HFF-Myc (cell line): ENCODE measurements at regions not wholly inside any gene's neighbourhood (a gene's known extent, or its start where the extent isn't known, plus 50 kb on each side); places are given as distances from the start of the nearest gene placed in this dataset.
"Not testable (repeated sequence)": the region's sequence is repeated elsewhere in the genome, so short reads cannot be mapped to it uniquely, and the experiment has no call there.

Experiments
- DNase-seq: peaks from one replicate; pipeline ENCODE4 v3.0.0-alpha.2; 2011; ENCODE audit warnings: low read depth; ENCODE audit errors: extremely low read depth
- H3K4me3 ChIP-seq: replicated peaks from 2 replicates; pipeline ENCODE4 v1.5.1; 2011; ENCODE audit warnings: low read depth, mild to moderate bottlenecking, control low read depth, low read length
- CTCF ChIP-seq: IDR thresholded peaks from 2 replicates; pipeline ENCODE4 v1.5.1; 2012; ENCODE audit warnings: mild to moderate bottlenecking, low read depth, low read length, control low read depth; ENCODE audit errors: missing control alignments

DNA sequence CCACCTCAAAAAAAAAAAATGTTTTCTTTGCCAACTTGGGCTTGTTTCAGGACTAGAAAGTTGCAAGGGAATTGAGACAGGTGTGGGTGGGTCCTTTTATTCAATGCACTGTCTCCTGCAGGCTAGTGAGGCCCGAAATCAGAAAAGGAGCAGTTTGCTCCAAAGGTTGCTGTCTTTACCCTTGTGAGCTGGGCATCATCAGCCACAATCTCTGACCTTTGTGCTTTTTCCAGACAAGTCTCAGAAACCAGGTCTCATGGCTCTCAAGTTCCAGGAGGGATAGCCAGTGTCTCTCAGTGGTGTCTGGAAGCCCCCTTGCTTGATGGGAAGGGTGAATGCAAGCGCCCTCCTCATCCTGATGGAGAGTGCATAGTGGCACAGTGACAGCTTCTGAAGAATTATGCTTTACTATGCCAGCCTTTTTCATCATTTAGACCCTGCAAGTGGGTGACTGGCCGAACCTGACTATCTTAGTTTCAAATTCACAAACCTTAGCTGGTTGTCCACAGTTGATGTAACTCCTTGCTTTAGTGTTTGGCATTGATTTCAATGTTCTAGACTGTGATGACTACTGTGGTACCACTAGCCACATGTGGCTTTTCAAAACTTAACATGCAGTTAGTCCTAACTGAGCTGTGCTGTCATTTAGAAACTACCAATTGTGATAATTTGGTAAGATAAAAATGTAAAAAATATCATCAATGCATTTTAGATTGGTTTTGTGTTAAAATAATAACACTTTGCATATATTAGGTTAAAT lies 468.6 kb downstream of the GADD45G start:
- H3K4me3 ChIP-seq: no peak overlapping the region
- DNase-seq: no peak
- TF ChIP-seq CTCF: no peak

DNA sequence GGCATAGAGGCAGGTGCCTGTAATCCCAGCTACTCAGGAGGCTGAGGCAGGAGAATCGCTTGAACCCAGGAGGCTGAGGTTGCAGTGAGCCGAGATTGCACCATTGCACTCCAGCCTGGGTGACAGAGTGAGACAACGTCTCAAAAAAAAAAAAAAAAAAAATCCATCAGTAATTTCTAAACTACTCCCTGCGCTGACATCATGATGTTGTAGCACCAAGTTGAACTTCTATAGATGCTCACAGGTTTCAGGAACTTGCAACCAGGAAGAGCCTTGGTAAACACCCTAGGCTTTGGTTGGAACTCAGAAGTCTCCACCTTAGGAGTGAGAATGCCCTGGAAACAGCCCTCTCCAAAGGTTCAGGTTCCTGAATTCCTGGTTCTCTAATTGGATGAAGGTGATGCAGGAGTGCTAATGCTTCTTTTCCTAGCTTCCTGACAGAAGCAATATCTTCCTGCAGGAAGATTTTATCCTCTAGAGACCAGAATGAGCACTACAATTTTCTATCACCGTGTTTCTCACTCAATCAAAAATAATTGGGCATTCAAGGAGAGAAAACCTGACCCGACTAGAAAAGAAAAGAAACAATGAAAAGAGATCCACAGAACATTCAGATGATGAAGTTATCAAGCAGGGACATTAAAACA lies 469.6 kb downstream of the GADD45G start:
- DNase-seq: no peak
- no peak for TF ChIP-seq CTCF
- H3K4me3 ChIP-seq: no peak overlapping the region

- not testable (repeated sequence) for H3K4me3 ChIP-seq, DNase-seq
Measured at GRCh38 chr9:90077598-90077997, 472.8 kb downstream of the GADD45G start.

- TF ChIP-seq CTCF: no peak
Measured at GRCh38 chr9:90078988-90079421, 474.2 kb downstream of the GADD45G start.

DNA sequence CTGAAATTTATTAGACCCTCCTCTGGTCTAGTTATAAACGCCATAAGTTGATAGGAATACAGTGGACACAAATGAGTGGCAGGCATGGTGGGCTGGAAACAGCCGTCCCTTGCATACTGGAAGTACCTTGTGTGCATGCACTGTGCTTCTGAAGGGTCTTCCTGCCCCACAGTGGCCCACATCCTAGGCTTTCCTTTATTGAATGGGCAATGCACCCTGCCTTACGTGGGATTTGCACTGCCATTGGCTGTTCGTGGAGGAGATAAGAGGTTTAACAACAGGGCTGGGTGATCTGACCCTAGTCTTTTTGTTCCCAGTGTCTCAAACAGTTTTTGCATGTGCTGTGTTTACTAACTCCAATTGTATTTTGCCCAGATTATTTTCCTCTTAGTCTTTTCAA lies 480.8 kb downstream of the GADD45G start:
- DNase-seq: no peak
- no peak overlapping the region for H3K4me3 ChIP-seq
- TF ChIP-seq CTCF: no peak

More at GRCh38 chr9:90078988-90079421, 474.2 kb downstream of the GADD45G start:
- no peak for DNase-seq
- H3K4me3 ChIP-seq: no peak overlapping the region

- no peak for TF ChIP-seq CTCF
- no peak overlapping the region for H3K4me3 ChIP-seq
- no peak for DNase-seq
Measured at GRCh38 chr9:90086101-90086511, 481.3 kb downstream of the GADD45G start.

DNA sequence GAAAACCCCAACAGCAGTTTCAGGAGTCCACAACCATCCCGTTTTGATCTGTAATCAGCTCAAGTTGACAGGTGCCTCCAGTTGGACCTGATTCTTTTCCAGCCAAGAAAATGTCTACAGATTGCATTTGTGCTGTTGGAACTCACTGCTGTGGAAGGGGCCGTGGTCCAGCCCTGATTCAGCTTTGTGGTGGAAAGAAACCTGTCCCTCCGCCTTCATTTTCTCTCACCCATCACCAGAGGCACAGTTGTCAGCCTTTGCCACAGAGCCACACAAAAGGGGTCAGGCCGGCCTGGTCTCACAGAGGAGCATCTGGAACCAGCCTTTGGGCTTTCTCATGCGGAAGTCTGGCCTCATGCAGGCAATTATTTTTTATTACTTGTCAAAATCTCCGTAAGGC lies 483.6 kb downstream of the GADD45G start:
- TF ChIP-seq CTCF: no peak
- no peak for DNase-seq
- no peak overlapping the region for H3K4me3 ChIP-seq
